ENCODE measurements at regions not wholly inside any gene's neighbourhood (a gene's known extent, or its start where the extent isn't known, plus 50 kb on each side); places are given as distances from the start of the nearest gene placed in this dataset.

DNA sequence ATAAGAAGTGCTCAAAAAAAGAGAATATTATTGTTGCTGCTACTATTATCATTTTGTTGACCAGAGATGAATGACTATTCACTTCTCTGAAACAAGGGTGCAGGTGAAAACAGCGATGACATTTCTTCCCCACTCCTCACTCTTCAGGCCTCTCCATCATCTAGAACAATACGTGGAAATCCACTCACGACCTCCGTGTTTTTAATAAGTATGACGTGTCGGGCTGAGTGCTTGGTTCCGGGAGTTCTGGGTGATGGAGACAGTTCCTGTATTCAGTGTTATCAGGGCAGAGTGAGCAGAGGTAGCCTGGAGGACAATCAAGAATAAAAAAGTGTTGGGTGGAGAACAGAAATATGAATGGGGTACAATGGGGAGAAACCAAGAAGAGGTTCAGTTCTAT is 130.0 kb upstream of the ZNF217 start:
- no peak for TF ChIP-seq EZH2 (IDR thresholded peaks at IDR 0.05; ENCODE audit: insufficient read depth, poor library complexity, severe bottlenecking)
- TF ChIP-seq EZH2phosphoT487 (IDR thresholded peaks at IDR 0.05; ENCODE audit: insufficient read depth, low read depth) = no peak
